NCI-H446 treated with DMSO at 0.1 percent for 48 hours (cell line): ENCODE measurements at regions not wholly inside any gene's neighbourhood (a gene's known extent, or its start where the extent isn't known, plus 50 kb on each side); places are given as distances from the start of the nearest gene placed in this dataset.

ENCODE experiments used
- DNase-seq: peaks from one replicate; lab custom pipeline; 2025; lab: John Stamatoyannopoulos, UW

DNA sequence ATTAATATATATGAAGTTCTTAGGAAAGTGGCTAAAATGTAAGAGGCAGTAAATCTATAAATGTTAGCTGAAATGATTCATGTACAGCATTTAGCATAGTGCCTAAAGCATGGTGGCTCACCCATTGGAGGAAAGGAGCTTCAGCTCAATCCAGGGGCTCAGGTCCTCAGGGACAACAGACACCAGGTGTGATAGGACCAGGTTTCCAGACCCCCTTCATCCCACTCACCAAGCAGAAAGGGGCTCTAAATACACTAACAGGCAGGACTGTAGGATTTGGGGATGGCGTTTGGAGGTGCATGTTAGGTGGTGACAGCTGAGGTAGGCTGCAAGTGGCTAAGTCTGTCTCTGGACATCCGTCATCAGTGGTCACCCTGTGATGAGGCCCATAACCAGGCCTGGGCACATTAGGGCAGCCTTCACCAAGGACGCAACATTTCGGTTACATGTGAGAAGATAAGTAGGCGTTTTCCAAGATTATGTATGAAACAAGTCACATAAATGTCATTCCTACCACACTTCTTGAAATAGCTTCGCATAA, 233.1 kb downstream of the C1orf94 start:
- no peak for DNase-seq

GRCh38 chr1:34412598-34413370, 236.1 kb downstream of the C1orf94 start:
- DNase-seq, result no peak

DNA sequence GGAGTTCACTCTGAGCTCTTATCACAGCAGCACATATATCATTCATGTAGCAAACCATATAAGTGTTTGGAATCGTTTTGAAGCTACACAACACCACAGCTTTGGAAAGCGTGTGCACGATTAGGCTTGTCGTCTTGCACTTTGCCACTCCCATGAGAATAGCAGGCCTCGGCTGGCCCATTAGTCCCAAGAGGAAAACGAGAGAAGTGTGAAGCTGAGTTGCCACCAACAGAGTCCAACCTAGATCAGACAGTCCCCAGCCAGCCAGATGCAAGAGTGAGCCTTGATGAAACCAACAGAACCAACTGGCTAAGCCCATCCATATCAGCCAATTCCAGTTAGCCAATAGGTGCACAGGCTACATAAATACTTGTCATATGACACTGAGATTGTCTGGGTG, 238.4 kb downstream of the C1orf94 start:
- no peak for DNase-seq

DNA sequence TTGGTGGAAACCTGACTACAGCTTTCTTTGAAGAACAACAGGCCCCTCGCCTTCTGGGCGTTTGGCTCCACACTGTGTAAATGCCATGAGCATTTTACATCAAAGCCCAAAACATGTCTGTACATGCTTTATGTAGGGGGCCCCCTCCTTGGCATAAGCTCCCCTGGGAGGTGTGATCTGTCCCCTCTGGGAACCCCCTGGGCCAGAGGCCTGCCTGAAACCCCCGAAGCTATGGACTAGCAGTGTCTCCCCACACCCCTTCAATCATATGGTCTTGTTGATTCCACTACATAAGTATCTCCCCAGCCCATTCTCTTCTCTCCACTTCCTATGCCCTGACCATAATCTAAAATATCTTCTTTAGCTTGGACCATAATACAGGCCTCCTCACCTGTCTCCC, 241.5 kb downstream of the C1orf94 start:
- no peak for DNase-seq

DNA sequence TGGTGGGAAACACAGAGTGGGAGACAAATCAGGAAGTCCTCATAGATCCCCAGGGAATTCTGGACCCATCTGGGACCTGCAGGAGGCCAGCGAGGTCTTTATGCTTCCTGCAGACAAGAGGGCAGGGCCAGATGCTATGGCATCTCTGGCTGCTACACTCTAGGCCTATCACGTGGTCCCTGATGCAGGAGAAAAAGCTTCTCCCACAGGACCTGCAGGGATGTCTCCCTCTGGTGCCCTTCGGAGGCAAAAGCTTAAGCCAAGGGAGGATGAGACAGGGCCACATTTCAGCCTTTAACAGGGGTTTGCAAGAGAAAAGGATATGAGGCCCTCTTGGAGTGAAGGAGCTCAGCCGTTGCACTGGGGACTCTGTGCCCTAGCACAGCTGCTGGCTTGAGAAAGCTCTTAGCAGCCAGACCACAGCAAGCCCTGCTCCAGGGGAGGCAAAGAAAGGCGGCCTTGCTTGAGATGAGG, 243.0 kb downstream of the C1orf94 start:
- no peak for DNase-seq

GRCh38 chr1:34425046-34425445, 248.3 kb downstream of the C1orf94 start:
- no peak for DNase-seq

- no peak for DNase-seq
These were observed 249.1 kb downstream of the C1orf94 start for GRCh38 chr1:34425785-34426184.

DNA sequence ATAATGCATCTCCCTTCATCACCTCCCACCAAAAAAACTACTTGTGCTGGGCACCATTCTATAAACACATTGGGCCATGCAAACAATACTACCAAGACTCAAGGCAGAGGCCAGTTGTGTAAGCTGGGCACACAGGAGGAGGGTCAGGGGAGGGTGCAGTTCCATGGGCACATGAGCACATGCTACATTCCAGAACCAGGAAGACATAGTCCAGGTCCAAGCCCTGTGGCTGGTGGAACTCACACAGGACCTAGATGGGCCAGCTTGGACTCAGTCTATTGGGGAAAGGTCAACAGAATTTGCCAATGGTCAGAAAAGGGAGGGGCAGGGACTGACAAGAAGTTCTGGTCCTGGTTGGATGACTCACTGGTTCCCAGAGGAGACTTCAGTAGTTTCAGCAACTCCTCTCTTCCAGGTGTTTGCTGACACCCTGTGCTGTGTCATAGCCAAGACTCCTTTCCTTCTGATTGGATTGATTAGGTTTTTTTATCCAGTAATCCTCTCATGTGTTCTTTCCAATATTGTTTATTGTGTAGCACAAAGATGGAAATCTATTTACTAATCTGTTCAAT, 249.7 kb downstream of the C1orf94 start:
- no peak for DNase-seq

DNA sequence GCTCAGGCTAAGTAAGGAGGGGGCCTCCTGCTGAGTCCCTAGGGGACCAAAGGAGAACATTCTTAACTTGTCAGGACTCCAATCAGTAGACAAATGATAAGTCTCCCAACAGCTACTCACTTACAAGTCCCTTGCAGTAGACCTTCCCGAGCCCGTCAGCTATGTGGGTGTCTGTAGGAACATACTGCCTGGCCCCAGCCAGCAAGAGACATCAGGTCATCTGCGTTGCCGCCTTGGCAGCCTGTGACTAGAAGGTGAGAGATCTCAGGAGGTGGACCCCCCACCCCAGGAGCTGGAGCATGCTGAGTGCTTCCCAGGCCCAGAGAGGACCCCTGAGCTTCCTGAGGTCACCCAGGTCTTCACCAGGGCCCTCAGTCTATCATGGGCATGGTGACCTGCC, 250.5 kb downstream of the C1orf94 start:
- no peak for DNase-seq

DNA sequence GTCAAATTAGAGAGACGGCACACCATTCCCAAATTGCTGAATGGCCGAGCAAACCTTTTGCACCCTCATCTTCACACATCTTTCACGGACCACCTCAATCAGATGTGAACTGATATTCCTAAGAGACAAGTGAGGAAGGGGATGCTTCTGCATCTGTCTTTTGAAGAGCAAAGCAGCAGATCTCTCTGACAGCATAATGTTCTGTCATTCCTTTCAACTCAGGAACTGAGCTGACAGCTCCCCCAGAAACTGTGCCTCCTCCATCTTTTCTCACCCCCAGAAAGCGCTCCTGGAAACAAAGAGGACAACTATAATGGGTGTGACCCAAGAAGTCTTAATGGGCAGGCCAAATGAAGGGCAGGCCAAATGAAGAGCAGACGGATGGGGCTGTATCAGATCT, 256.4 kb downstream of the C1orf94 start:
- DNase-seq, result no peak

DNA sequence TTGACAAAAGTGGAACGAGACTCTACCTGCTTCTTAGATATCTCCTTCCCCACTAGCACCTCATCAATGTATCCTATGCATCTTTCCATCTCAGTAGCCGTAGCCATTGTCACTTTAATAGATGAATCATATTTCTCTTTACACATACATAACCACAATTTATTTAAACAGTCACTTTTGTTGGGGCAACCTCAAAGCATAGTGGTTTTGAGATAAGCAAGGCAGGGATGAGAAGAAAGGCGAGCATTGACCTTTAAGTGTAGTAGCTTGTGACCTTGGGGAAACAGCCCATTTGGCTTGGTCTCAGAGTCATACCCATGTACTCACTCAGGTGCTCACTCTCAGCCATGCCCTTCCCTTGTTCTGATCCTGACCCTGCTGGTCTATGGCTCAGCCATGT, 260.1 kb downstream of the C1orf94 start:
- DNase-seq, result no peak

DNA sequence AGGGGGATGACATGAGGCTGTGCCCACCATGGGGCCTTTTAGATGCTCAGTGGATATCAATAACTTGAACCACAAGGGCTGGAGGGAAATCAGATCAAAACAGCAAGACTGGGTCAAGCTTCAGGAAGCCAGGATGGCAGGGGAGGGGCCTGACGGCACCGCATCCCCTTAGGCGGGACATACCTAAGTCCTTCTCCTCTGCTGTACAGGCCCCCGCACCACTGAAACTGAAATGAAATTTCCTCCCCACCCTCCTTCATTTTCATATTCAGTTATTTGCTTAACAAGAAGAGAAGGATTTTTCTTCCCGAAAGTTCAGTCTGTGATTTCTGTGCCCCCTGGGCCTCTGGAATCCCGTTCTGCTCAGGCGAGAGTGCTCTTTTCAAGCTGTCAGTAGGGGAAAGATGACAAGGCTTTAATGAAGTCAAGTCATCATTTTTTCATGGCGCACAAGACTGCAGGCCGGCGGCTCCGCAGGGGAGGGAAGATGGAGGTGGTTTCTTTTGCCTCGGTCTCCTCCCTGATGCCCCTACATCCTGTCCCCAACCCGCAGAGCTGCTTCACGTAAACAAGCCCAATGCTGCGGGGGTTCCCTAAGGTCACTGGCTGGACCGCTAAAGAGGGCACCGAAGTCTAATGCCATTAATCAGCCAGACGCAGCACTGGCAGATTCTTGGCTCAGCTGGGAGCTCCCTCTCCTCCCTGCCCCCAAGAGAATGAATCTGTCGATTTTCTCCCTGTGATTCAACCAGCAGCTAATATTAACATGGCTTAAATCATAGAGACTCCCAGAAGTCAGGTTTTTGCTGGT, 264.8 kb downstream of the C1orf94 start:
- DNase-seq, result no peak

GRCh38 chr1:34444516-34444915, 267.8 kb downstream of the C1orf94 start:
- no peak for DNase-seq

- DNase-seq, result no peak
These were observed 273.6 kb downstream of the C1orf94 start for GRCh38 chr1:34450325-34450724.

DNA sequence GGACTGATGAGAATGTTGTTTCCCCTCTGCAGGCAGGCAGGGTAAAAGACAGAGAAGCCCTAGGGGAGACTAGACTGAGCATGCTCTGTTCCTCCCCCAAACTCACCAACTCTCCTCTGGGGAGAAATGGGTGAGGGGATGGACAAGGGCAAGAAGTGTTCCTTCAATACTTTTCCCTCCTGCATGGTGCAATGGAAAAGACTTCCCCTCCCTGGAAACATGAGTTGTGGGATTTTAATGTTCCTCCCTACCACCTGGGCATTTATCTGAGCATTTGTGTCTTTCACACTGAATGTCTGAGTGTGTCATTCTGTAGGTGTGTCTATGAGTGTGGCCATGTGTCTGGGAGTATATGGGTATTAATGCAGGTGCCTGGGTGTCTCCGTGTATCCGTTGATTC, 275.7 kb downstream of the C1orf94 start:
- DNase-seq, result no peak

GRCh38 chr1:34455121-34455520, 278.4 kb downstream of the C1orf94 start:
- no peak for DNase-seq

DNA sequence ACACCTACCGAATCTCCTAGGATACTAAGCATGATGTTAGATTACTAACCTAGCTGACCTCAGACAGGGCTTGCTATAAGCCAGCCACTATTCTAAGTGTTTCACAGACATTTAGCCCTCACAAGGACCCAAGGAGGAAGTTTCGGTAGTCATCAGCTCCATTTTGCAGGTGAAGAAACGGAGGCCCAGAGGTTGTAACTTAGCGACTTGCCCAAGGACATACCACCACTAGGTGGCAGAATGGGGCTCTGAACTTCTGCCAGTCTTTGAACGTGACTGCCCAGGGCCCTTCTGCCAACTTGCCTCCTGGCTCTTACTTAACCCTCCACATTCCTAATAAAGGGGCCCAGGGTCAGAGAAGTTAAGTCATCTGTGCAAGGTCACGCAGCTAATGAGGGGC, 283.5 kb downstream of the C1orf94 start:
- DNase-seq, result peak; percentile 3

DNA sequence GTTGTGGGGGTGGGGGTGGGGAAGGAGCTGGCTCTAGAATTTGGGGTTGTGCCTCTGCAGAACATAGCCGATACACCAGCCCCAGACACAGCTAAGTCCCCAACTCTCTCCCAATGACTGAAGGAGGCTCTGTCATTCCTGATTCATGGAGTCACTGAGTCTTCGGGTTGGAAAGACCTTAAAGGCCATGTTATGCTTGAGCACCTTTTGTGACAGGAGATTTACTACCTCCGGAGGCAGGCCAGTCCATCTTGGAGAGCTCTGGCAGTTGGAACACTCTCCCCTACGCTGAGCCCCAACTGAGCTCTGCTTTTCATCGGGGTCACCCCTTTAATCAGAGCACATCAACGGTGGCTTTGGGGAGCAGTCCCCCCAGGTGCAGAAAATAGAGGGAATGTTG, 284.4 kb upstream of the GJB5 start:
- no peak for DNase-seq

DNA sequence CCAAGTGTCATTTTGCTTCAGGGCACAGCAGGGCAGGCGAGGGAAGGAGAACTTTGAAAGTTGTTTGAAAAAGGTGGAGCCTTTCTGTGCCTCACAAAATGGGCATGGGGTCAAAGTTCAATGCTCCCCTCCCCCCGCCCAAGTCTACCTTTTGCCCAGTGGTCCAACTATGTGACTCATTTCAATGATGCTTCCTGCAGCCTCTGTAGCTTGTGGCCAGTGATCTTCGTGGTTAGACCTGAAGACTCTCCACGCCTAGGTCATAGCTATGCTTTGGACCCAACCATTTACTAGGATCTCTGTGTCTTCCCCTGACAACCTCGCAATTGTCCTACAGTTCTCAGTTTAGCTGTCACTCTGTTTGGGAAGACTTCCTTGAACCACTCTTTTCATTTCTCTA, 280.3 kb upstream of the GJB5 start:
- no peak for DNase-seq

GRCh38 chr1:34476371-34476770, 278.5 kb upstream of the GJB5 start:
- DNase-seq, result no peak

- no peak for DNase-seq
These were observed 277.2 kb upstream of the GJB5 start for GRCh38 chr1:34477632-34478141.

DNA sequence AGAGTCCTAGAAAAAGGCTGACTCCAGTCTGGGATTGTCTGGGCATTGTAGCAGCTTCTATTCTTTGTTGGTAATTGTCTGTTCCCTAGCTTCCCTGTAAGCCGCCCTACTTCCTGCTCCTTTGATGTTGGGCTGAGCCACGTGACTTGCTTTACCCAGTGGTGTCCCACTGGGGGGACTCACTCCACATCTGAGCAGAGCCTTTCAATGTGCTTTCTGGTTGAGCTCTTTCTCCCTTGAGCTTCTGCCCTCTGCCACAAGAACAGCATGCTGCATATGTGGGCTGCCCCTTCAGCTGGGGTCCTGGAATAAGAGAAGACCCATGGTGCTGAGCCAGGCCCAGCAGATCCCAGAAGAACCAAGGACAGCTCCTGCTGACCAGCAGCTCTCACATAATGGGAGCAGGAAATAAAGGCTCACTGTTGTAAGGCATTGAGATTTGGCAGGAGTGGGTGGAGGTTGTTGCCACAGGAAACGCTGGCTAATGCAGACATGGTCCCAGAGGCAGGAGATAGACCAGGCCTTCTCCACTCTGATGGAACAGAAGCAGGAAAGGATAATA, 276.3 kb upstream of the GJB5 start:
- DNase-seq, result no peak
